A549 (cell line): ENCODE measurements at regions not wholly inside any gene's neighbourhood (a gene's known extent, or its start where the extent isn't known, plus 50 kb on each side); places are given as distances from the start of the nearest gene placed in this dataset.

ENCODE experiments used
- ATAC-seq, 2 experiments: fragments of 200-7000 bp in 1 of 2; fragments of >200 bp in 1 of 2; cut with Nextera tagmentation in 1 of 2; cut with Tn5 transposase in 1 of 2; 3 replicates each; pipeline versions ENCODE4 v1.8.0 to v1.9.1; 2018 to 2020; ENCODE audit warnings: mild to moderate bottlenecking in 1 of 2, moderate library complexity in 1 of 2
- CTCF ChIA-PET: fragments of 300-600 bp; sonication (Branson Sonifier 250); formaldehyde crosslinking; extraction: SDS; loops from one replicate; lab custom pipeline; 2021; ENCODE audit warnings: antibody characterized with exemption, inconsistent platforms; lab: Yijun Ruan, JAX
- POLR2A ChIA-PET: fragments of 350-600 bp; formaldehyde crosslinking; extraction: SDS; loops from one replicate; lab custom pipeline; 2021; ENCODE audit warnings: antibody characterized with exemption, inconsistent platforms; lab: Yijun Ruan, JAX
- DNase-seq, 2 experiments: peaks; one replicate each; pipeline versions ENCODE4 v3.0.0 to v3.0.0-alpha.2; 2011 to 2016; ENCODE audit warnings: low read depth in 1 of 2, low spot score in 1 of 2
- FAIRE-seq: peaks from 2 replicates; lab custom pipeline; 2011; peaks lifted over from hg19 to GRCh38; lab: Jason Lieb, UNC
- H3K27ac ChIP-seq, 2 experiments: fragments of >200 bp; sonication (Bioruptor Twin); formaldehyde crosslinking; 3 replicates each; pipeline ENCODE4 v1.5.1; 2016 to 2017
- H3K4me1 ChIP-seq: fragments of >200 bp; sonication (Bioruptor Twin); formaldehyde crosslinking; 3 replicates; pipeline ENCODE4 v1.6.1; 2016
- H3K4me2 ChIP-seq: fragments of >200 bp; sonication (Bioruptor Twin); formaldehyde crosslinking; 3 replicates; pipeline ENCODE4 v1.6.1; 2016
- H3K4me3 ChIP-seq: fragments of >200 bp; sonication (Bioruptor Twin); formaldehyde crosslinking; 3 replicates; pipeline ENCODE4 v1.5.1; 2016
- H3K9me3 ChIP-seq: fragments of >200 bp; sonication (Bioruptor Twin); formaldehyde crosslinking; 3 replicates; pipeline ENCODE4 v1.6.1; 2016
- BHLHE40 ChIP-seq: IDR thresholded peaks from 2 replicates; pipeline ENCODE4 v1.6.1; 2012; ENCODE audit warnings: low read depth, low read length, inconsistent platforms
- CBX8 ChIP-seq: fragments of 200-600 bp; sonication (generic); IDR thresholded peaks from 2 replicates; pipeline ENCODE4 v1.6.1; 2016
- CHD4 ChIP-seq: fragments of 200-600 bp; sonication (generic); IDR thresholded peaks from 2 replicates; pipeline ENCODE4 v1.6.1; 2016; ENCODE audit warnings: antibody characterized with exemption, mild to moderate bottlenecking, borderline replicate concordance
- EHMT2 ChIP-seq: fragments of 200-600 bp; sonication (generic); IDR thresholded peaks from 2 replicates; pipeline ENCODE4 v1.6.1; 2016; ENCODE audit warnings: antibody characterized with exemption, low read depth, mild to moderate bottlenecking, moderate library complexity
- EP300 ChIP-seq, 2 experiments: fragments of >200 bp; sonication (Bioruptor Twin); formaldehyde crosslinking; IDR thresholded peaks; 2 replicates in 1 of 2; 3 replicates in 1 of 2; pipeline ENCODE4 v1.6.1; 2016 to 2017
- FOSL2 ChIP-seq, 2 experiments: fragments of 450-650 bp in 1 of 2; fragments of >200 bp in 1 of 2; sonication (Bioruptor Twin) in 1 of 2; formaldehyde crosslinking; IDR thresholded peaks; 2 replicates each; pipeline versions ENCODE4 v1.5.0 to v1.6.1; 2016 to 2020; ENCODE audit warnings: mild to moderate bottlenecking in 1 of 2, moderate library complexity in 1 of 2
- FOXS1 ChIP-seq: fragments of 250-450 bp; sonication (Bioruptor Pico); IDR thresholded peaks from 2 replicates; pipeline ENCODE4 v1.5.0; 2020; ENCODE audit warnings: mild to moderate bottlenecking, moderate library complexity
- GATA3 ChIP-seq: IDR thresholded peaks from 2 replicates; pipeline ENCODE4 v1.6.1; 2012; ENCODE audit warnings: borderline replicate concordance
- JUN ChIP-seq, 2 experiments: fragments of >200 bp; sonication (Bioruptor Twin); formaldehyde crosslinking; IDR thresholded peaks; 2 replicates in 1 of 2; 3 replicates in 1 of 2; pipeline ENCODE4 v1.6.1; 2016 to 2017
- JUNB ChIP-seq: fragments of >200 bp; sonication (Bioruptor Twin); formaldehyde crosslinking; IDR thresholded peaks from 2 replicates; pipeline ENCODE4 v1.6.1; 2016
- KDM5A ChIP-seq: fragments of 200-600 bp; sonication (generic); IDR thresholded peaks from 2 replicates; pipeline ENCODE4 v1.6.1; 2016; ENCODE audit warnings: antibody characterized with exemption, mild to moderate bottlenecking
- MAFK ChIP-seq: fragments of 450-650 bp; IDR thresholded peaks from 2 replicates; pipeline ENCODE4 v1.6.1; 2014; ENCODE audit not compliant: partially characterized antibody
- MYC ChIP-seq: IDR thresholded peaks from 2 replicates; pipeline ENCODE4 v1.6.1; 2012; ENCODE audit warnings: mild to moderate bottlenecking, inconsistent platforms, low read length, improper control_type of control experiment, borderline replicate concordance
- NFE2L2 ChIP-seq: fragments of 150-350 bp; conservative IDR thresholded peaks from 2 replicates; pipeline ENCODE4 v1.6.1; 2014; ENCODE audit warnings: low read length
- NR3C1 ChIP-seq: fragments of >200 bp; sonication (Bioruptor Twin); formaldehyde crosslinking; IDR thresholded peaks from 3 replicates; pipeline ENCODE4 v1.6.1; 2017
- RAD21 ChIP-seq, 2 experiments: fragments of >200 bp in 1 of 2; sonication (Bioruptor Twin) in 1 of 2; formaldehyde crosslinking in 1 of 2; IDR thresholded peaks in 1 of 2; conservative IDR thresholded peaks in 1 of 2; 2 replicates in 1 of 2; 3 replicates in 1 of 2; pipeline ENCODE4 v1.6.1; 2012 to 2018; ENCODE audit warnings: inconsistent platforms in 1 of 2
- RARB ChIP-seq: fragments of 250-450 bp; sonication (Bioruptor Pico); IDR thresholded peaks from 2 replicates; pipeline ENCODE4 v1.8.0; 2021; ENCODE audit warnings: mild to moderate bottlenecking, moderate library complexity
- SMC3 ChIP-seq: fragments of >200 bp; sonication (Bioruptor Twin); formaldehyde crosslinking; IDR thresholded peaks from 3 replicates; pipeline ENCODE4 v1.6.1; 2018; ENCODE audit warnings: inconsistent platforms
- TFCP2L1 ChIP-seq: fragments of 250-450 bp; sonication (Bioruptor Pico); IDR thresholded peaks from 2 replicates; pipeline ENCODE4 v1.5.0; 2021; ENCODE audit warnings: mild to moderate bottlenecking
- ZC3H11A ChIP-seq: fragments of 450-650 bp; IDR thresholded peaks from 2 replicates; pipeline ENCODE4 v1.6.1; 2014; ENCODE audit warnings: antibody characterized with exemption, mild to moderate bottlenecking
- ZNF302 ChIP-seq: fragments of 250-450 bp; sonication (Bioruptor Pico); IDR thresholded peaks from 2 replicates; pipeline ENCODE4 v1.9.0; 2021; ENCODE audit warnings: inconsistent platforms, mild to moderate bottlenecking, moderate library complexity
- ZSCAN20 ChIP-seq: fragments of 250-450 bp; sonication (Bioruptor Pico); IDR thresholded peaks from 2 replicates; pipeline ENCODE4 v1.8.0; 2022; ENCODE audit warnings: mild to moderate bottlenecking, moderate library complexity
- WGBS: methylation state at CpG from one replicate; pipeline ENCODE4 v1.1.6; 2017; ENCODE audit errors: missing lambda C conversion rate; 5-methylcytosine and 5-hydroxymethylcytosine counted together
- TF ChIP-seq, protein P1 (sequence below): fragments of 250-450 bp; sonication (Bioruptor Pico); IDR thresholded peaks from 2 replicates; pipeline ENCODE4 v1.5.0; 2021; ENCODE audit warnings: mild to moderate bottlenecking, moderate library complexity, borderline replicate concordance
- TF ChIP-seq, protein P2 (sequence below): IDR thresholded peaks from 2 replicates; pipeline ENCODE4 v1.6.1; 2012; ENCODE audit warnings: low read depth, borderline replicate concordance

DNA sequence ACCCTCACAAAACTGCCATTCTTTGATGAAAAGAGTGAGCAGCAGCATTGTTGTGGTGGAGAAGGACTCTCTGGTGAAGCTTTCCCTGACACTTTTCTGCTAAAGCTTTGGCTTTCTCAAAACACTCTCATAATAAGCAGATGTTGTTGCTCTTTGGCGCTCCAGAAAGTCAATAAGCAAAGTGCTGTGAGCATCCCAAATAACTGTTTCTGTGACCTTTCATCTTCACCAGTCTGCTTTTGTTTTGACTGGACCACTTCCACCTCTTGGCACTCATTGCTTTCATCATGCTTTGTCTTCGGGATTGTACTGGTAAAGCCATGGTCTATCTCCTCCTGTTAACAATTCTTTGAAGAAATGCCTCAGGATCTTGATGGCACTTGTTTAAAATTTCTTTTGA lies 424.7 kb upstream of the TMPO start:
- FAIRE-seq, result no peak
- POLR2A ChIA-PET, result no interaction called here

DNA sequence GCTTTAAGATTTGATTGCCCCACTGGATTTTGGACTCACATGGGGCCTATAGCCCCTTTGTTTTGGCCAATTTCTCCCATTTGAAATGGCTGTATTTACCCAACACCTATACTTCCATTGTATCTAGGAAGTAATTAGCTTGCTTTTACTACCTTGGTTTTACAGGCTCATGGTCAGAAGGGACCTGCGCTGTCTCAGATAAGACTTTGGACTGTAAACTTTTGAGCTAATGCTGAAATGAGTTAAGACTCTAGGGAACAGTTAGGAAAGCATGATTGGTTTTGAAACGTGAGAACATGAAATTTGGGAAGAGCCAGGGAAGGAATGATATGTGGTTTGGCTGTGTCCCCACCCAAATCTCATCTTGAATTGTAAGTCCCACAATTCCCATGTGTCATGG lies 419.0 kb upstream of the TMPO start:
- FAIRE-seq (no peak), DNase-seq (no peak), ATAC-seq (no peak)
- 10% methylated on average over 2 of the region's 2 CpGs for WGBS
- ChIA-PET POLR2A (no interaction called here), CTCF (no interaction called here)
- Histone ChIP-seq H3K4me2 (no peak overlapping the region), H3K27ac (no peak overlapping the region), H3K4me1 (no peaks in the 10 kb centered on the region), H3K4me3 (no peak overlapping the region), H3K9me3 (no peaks in the 10 kb centered on the region)
- no peak for TF ChIP-seq TFCP2L1
- no peak for TF ChIP-seq ZSCAN20 (CRISPR knock-in tag)
- TF ChIP-seq KDM5A, result no peak
- TF ChIP-seq CHD4, result no peak
- no peak for TF ChIP-seq RAD21 (conservative IDR thresholded peaks at IDR 0.05 in 1 of 2, IDR thresholded peaks at IDR 0.05 in 1 of 2)
- no peak for TF ChIP-seq RARB (CRISPR knock-in tag)

More for the DNA sequence above, 424.7 kb upstream of the TMPO start:
- 8% methylated on average over 2 of the region's 2 CpGs for WGBS
- Histone ChIP-seq H3K27ac (no peak overlapping the region), H3K4me1 (no peaks in the 10 kb centered on the region), H3K4me3 (no peak overlapping the region), H3K9me3 (no peaks in the 10 kb centered on the region), H3K4me2 (no peak overlapping the region)
- TF ChIP-seq MYC (no peak), CBX8 (no peak), JUNB (no peak), FOSL2 (IDR thresholded peaks at IDR 0.05) (no peak), FOSL2 (CRISPR knock-in tag; IDR thresholded peaks at IDR 0.05) (no peak), EHMT2 (no peak), KDM5A (no peak), MAFK (no peak), RAD21 (conservative IDR thresholded peaks at IDR 0.05 in 1 of 2, IDR thresholded peaks at IDR 0.05 in 1 of 2) (no peak), FOXS1 (CRISPR knock-in tag) (no peak), JUN (IDR thresholded peaks at IDR 0.05) (no peak), NR3C1 (no peak), BHLHE40 (no peak), ZC3H11A (no peak), ZSCAN20 (CRISPR knock-in tag) (no peak), EP300 (IDR thresholded peaks at IDR 0.05) (no peak)
- TF ChIP-seq, protein P1, sequence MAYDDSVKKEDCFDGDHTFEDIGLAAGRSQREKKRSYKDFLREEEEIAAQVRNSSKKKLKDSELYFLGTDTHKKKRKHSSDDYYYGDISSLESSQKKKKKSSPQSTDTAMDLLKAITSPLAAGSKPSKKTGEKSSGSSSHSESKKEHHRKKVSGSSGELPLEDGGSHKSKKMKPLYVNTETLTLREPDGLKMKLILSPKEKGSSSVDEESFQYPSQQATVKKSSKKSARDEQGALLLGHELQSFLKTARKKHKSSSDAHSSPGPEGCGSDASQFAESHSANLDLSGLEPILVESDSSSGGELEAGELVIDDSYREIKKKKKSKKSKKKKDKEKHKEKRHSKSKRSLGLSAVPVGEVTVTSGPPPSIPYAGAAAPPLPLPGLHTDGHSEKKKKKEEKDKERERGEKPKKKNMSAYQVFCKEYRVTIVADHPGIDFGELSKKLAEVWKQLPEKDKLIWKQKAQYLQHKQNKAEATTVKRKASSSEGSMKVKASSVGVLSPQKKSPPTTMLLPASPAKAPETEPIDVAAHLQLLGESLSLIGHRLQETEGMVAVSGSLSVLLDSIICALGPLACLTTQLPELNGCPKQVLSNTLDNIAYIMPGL (CRISPR knock-in tag), result no peak
- TF ChIP-seq, protein P2, sequence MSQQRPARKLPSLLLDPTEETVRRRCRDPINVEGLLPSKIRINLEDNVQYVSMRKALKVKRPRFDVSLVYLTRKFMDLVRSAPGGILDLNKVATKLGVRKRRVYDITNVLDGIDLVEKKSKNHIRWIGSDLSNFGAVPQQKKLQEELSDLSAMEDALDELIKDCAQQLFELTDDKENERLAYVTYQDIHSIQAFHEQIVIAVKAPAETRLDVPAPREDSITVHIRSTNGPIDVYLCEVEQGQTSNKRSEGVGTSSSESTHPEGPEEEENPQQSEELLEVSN, result no peak
- DNase-seq (no peak), ATAC-seq (no peak)
- CTCF ChIA-PET, result no interaction called here

DNA sequence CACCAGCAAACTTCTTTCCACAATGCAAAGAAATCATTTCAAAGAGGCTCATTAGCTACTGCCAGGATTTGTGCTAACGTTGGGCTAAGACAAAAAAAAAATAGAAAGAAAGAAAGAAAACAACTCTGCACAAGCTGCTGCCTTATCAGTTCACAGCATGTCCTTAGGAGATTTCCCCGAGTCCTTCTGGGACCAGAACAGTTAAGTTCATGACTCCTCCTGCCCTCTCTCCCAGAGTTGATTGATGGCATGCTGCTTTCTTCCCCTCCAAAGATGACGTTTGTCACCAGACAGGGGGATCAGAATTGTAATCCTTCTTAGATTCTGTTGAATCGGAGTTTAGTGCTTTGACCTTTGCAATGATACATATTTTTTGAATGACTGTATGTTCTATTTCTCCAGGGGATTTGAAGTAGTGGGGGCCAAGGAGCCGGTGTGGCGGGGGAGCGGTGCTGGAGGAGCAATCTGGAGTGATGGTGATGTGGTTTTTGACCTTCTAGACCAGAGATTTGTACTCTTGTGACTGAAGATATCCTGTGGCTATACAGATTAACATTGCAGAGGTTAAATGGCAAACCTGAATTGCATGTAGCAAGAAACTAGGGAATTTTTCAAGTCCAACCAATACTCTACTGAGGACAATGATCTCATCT lies 409.2 kb upstream of the TMPO start:
- ChIA-PET CTCF (interaction anchor here (0.7 kb wide), 1 partner anchor 11 kb away, joined by 3 read pairs; no protein-coding TSS in a partner anchor), POLR2A (no interaction called here)
- DNase-seq (no peak), ATAC-seq (no peak), FAIRE-seq (no peak)
- H3K4me3 ChIP-seq, result no peak overlapping the region
- 1% methylated on average over 7 of the region's 7 CpGs for WGBS
- H3K4me1 ChIP-seq, result no peaks in the 10 kb centered on the region
- no peak overlapping the region for H3K27ac ChIP-seq
- TF ChIP-seq SMC3, result no peak
- TF ChIP-seq MAFK, result no peak
- no peak for TF ChIP-seq TFCP2L1
- no peak for TF ChIP-seq NR3C1
- TF ChIP-seq GATA3, result no peak
- TF ChIP-seq NFE2L2, result no peak
- TF ChIP-seq ZNF302, result no peak
- no peaks in the 10 kb centered on the region for H3K9me3 ChIP-seq
- H3K4me2 ChIP-seq, result no peak overlapping the region
